Kidney capillary endothelial cell (primary cell): ENCODE measurements at regions not wholly inside any gene's neighbourhood (a gene's known extent, or its start where the extent isn't known, plus 50 kb on each side); places are given as distances from the start of the nearest gene placed in this dataset.
"Not testable (repeated sequence)": the region's sequence is repeated elsewhere in the genome, so short reads cannot be mapped to it uniquely, and the experiment has no call there.

Source experiments
- DNase-seq: peaks from one replicate; pipeline ENCODE4 v3.0.0-alpha.2; 2018; ENCODE audit warnings: low spot score

DNA sequence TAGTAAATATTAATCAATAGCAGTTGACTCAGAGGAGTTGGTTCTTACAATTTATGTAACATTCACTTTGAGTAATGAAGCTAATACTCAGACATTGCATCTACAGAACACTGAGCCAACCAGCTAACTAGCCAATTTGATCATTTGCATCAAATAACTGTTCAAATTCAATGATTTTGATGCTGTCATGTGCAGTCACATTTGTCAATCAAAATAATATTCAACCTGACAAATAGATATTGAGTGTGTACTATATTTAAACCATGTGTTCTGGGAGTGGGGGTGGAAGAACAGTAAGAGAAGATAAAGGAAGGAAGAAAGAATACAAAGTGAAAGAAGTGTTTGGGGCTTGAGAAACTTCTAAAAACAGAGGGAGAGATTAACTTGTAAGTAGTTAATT, 277.2 kb upstream of the ARHGEF26 start:
- DNase-seq: no peak

DNA sequence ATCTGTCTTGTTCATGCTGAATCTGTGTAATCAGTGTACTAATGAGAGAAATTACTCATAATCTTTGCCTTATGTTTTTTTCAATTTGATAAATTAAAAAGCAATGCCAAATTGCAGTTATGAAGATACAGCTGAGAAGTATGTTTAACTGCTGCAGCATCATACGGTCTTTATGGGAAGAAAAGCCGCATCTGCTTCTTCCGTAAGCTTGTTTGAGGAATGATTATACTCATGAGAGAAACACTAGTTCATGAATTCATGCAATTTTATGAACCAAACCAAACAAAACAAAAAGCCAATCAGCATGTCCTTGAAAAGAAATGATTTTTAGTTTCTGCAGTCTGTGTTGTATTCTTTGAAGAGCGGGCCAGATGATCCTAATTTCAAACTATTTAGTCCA, 275.9 kb upstream of the ARHGEF26 start:
- no peak for DNase-seq

DNA sequence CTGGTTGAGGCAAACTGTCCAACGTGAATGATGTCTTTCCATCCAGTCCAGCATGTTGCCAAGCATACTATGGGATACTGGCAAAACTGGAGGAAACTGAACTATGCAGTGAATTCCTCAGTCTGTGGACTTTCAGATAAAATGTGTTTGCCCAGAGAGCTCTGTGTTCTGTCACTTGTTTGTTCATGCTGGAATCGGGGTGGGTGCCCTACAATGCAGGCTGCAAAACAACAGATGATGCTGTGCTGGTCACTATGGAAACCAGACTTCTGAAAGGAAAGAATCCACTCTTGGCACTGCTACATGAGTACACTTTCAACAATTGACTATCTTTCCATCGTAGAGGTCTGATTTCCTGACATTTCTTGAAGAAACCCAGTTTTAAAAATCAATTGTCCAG, 272.5 kb upstream of the ARHGEF26 start:
- no peak for DNase-seq

DNA sequence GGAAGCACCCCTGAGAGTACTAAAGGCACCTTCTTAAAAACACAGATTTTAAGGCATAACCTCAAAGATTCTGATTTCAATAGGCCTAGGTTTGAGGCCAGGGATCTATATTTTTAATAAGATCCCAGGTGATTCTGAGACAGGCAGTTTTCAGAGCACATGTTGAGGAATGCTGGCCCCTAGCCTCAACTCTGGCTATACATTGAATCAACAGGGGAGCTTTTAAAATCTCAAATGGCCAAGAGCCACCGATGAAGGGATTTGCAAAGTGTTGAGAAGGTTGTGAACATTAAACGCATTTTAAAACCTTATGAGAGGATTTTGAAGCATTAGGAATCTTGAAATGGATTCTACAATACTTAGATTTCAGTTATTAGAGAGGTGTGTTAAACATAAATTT, 268.8 kb upstream of the ARHGEF26 start:
- DNase-seq: no peak

DNA sequence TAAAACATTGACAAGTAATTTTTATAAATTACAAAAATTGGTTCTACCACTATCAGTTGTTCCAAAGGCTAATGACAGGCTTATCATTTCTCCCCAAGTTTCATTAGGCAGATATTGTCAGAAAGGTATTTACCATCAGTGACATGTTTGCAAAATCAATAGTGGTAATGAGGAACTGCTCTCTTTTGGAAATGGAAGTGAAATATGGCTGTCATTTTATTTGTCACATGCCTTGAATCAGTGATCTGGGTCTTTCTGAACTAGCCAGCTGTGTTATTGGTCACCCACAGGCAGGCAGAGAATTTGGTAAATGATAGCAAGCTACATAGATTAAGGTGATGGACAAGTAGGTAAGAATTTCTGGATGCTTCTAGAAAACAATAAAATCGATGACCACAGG, 268.0 kb upstream of the ARHGEF26 start:
- DNase-seq: no peak

DNA sequence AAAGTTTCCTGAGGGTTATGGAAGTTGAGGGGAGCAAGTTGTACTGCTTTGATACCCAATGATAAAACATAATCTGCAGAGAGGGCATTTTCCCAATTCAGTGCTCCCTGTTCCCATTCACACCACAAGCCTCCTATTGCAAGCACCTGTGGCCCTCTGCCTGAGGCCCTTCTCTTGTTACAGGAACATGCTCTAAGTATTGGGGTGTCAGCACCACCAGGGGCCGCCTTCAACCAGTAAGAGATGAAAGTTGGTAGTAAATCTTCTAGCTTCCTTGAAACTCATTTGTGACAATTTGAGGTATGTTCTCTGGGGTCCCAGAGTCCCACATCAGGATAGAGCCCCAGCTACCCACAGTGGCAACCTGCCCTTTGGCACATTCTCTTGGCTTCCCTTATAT, 265.4 kb upstream of the ARHGEF26 start:
- no peak for DNase-seq

DNA sequence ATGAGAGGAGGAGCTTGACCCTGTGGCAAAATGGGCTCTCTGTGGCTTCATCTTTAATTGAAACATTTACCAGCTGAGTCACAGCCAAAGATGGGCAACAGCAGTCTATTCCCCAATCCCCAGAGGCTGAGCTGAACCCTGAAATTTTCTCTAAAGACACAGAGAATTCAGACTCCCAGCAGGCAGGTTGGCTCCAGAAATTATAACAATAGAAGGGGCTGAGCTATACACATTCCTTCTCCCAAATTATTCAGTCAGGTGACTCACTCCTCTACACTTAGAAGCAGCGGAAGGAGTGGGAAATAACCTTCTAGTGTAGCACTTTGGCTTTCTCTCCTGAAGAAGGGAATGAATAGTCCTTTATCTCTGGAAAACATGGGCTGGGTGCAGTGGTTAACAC, 264.3 kb upstream of the ARHGEF26 start:
- DNase-seq: no peak

DNA sequence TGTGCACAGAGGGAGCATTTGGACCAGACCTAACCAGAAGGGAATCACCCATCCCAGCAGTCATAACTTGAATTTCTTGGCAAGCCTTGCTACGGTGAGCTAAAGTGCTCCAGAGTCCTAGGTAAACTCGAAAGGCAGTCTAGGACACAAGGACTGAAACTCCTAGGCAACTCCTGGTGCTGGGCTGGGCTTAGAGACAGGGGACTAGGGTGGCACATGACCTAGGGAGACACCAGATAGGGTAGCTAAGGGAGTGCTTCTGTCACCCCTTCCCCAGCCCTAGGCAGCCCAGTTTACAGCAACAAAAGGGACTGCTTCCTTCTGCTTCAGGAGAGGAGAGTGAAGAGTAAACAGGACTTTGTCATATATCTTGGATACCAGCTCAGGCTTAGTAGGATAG, 256.4 kb upstream of the ARHGEF26 start:
- DNase-seq: no peak

DNA sequence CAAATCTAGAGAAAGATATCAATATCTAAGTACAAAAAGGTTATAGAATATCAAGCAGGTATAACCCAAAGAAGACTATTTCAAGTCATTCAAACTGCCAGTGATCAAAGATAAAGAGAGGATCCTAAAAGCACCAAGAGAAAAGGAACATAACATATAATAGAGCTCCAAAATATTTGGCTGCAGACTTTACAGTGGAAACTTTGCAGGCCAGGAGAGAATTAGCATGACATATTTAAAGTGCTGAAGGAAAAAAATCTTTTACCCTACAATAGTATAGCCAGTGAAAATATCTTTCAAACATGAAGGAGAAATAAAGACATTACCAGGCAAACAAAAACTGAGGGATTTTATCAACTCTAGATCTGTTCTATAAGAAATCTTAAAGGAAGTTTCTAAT, 254.3 kb upstream of the ARHGEF26 start:
- DNase-seq: no peak

DNA sequence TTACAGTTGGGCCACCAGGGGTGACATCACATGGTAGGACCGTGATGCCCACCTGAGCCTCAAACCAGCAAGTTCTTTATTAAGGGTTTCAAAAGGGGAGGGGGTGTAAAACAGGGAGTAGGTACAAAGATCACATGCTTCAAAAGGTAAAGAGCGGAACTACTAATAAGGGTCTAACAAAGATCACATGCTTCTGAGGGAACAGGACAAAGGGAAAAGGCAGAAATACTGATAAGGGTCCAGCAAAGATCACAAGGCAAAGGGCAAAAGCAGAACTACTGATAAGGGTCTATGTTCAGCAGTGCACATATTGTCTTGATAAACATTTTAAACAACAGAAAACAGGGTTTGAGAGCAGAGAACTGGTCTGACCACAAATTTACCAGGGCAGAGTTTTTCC, 246.8 kb upstream of the ARHGEF26 start:
- DNase-seq: not testable (repeated sequence)

DNA sequence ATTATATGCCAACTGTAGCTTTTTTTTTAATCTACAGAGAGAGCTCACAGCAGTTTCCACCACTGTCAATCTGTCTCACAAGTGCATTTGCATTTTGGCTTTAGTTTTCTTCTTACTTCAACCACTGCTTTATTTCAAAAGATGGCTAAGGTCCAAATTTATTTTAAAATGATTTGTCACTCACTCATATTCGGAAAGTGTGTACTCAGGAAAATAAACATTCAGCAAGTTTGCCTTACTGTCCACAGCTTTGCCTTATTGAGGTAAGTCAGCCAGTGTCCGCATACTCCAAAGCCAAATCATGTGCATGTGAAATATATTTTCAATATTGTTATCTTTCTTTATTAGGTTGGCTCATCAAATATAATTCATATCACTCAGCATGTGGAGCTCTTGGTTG, 240.7 kb upstream of the ARHGEF26 start:
- no peak for DNase-seq

DNA sequence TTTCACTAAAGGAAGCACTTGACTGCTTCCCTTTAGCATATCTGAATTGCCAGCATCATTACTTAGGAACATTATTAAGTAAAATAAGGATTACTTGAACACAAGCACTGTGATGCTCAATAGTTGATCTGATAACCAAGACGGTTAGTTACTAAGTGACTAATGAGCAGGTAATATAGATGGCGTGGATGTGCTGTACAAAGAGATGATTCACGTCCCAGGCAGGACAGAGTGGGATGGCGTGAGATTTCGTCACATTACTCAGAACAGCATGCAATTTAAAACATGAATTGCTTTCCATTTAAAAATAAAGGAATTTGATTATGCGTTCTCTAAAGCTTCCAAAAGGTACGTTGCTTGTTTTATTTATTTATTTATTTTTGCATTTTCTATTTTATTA, 240.0 kb upstream of the ARHGEF26 start:
- DNase-seq: no peak

DNA sequence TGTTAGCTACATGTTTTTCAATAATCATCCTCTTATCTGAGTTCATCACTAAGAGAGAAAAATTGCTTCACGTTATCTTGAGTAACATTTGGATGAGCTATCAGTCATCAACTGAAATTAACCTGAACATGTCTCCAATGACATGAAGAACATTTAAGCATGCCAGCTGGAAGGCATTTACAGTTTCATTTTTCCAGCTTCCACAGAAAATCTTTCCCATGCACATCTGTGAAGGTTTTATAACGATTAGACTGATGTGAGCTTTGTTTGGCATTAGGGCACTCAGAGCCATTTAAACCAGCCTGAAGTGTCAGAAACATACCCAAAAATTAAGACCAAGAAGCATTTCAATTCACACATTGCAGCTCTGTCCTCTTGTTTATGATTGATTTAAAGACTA, 235.8 kb upstream of the ARHGEF26 start:
- DNase-seq: no peak

DNA sequence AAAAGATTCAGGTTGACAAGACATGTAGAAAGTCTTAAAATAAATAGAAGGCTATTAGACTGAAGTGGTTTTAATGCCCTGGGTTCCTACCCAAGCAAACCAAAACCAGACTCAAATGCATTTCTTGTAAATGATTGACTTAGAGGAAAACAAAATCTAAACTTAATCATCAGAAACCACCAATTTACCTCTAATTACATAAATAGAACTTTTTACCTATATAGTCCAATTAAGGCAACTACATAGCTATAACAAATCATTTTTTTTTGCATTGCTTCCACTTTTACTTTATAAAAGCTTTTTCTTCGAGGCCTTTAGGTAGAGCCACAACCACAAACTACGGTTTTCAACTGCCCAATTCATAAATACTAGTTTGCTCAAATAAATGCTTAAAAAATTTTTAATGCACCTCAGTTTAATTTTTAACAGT, 231.3 kb upstream of the ARHGEF26 start:
- no peak for DNase-seq

DNA sequence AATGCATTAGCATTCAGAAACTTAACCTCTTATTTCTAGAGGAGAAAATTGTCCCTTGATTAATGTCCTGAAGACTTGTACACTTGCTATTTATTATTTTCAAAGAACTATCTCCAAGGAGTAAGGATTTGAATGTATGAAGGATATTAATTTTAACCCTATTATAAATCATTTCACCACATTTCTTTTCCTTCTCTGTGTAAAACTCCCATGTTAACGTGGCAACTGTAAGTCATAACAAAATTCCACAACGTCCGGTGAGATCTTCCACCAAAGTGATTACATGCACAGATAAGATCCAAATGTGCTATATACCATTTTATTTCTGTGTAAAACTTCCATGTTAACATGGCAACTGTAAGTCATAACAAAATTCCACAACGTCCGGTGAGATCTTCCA, 229.1 kb upstream of the ARHGEF26 start:
- DNase-seq: no peak

DNA sequence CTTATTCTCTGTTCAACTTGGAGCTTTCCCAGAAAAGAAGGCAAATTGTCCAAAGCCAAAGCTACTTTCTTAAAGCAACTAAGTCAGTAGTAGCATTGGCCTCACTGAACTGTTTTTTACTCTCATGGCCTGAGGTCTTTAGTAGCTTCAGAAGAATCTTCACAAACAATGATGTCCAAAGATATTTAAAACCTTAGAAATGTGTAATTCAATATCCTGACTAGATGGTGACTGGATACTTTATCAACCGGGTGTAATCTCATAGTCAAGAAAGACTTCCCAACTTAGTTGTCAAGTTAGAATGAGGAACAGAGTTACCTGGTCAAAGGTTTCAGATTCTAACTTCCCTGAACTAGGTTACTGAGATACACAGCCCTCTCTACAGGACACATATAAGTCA, 226.3 kb upstream of the ARHGEF26 start:
- DNase-seq: no peak

DNA sequence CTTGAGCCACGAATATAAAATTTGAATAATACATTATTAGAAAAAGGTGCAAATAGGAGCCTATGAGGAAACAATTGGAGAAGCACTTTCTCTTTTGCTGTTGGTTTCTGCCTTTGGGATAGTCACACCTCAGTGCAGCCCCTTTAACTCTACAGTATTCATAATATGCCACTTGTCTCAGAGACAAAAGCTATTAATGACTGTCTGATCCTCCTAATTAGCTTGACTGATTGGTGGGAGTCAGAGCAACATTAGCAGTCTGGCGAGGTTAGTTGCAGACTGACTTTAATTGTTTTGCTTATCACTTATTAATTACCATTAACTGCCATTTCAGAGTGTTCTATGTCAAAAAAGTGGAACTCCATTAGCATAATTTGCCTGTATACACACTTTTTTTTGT, 225.0 kb upstream of the ARHGEF26 start:
- DNase-seq: no peak

DNA sequence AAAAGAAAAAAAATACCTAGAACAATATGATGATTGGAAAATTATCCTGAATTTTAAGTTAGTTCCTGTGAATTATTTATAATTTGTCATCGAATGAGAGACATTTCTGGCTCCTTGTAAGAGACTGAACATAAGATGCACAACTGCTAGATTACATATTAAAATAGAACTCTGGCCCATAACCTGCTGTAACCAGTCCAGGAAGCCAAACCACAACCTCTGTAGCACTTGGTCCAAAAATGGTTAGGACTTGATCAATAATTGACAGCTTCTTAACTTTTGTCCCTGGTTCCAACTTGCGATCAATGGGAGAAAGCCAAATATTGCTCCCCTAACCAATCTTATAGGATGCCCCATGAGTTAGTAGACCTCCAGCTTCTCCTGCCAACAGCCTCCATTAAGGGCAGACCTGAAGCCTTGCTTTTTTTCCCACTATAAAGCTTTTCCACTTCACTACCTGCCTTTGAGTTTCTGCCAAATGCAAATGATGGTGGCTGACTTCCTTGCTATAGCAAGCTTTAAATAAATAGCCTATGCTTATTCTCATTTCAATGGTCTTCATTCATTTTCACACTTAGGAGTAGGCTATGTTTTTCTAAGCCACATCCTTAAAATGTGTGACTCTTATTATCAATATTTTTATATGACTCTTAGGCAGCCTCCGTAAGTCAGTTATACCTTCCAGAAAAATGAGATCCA, 224.0 kb upstream of the ARHGEF26 start:
- no peak for DNase-seq

DNA sequence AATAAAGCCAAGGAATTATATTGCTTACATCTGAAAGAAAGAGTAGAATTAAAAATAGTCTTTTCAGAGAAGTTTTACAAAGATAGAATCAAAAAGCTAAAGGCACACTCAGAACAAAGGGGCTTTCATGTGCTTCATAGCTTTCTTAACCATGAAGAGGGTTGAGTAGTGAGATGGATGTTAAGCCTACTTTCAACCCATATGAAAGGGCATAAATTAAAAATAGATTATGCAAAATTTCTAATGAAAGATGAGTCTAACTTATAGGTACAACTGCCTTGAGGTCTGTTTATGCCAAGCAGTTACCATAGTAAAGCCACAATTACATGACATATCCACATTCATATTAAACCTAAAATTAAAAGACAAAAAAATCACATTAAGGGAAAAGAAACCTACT, 223.3 kb upstream of the ARHGEF26 start:
- no peak for DNase-seq

DNA sequence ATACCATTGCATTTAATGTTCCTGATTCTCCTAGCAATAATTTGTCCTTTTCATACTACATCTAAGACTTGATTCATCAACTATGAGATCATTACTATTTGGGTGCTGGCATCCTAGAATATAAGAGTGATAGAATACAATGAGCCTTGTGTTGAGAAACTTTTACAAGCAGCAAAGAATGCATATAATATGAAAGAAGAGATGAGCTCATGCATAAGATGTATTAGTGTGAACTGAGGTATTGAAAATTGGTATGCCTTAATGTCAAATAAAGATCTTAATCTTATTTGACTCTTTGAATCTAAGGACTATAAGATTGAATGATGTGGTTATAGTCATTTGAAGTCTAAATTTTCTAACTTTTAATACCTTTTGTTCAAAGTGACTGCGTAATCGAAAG, 220.0 kb upstream of the ARHGEF26 start:
- DNase-seq: no peak

DNA sequence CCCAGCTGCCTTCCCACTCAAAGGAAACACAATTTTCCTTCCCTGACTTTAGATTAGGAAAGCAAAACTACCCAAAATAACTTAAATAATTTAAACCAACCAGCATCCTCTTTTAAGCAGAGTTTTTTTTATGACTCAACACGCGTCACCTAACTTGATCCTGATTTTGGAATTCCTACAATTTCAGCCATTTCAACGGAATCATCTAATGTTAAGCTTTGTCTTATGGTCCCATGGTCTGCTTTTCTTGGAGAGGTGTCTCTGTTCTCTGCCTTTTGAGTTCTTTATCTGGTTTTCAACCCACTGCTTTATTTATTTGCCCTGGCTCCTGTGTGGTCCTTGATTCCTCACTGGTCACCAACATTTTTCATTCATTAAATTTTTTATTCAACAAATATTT, 219.2 kb upstream of the ARHGEF26 start:
- no peak for DNase-seq

DNA sequence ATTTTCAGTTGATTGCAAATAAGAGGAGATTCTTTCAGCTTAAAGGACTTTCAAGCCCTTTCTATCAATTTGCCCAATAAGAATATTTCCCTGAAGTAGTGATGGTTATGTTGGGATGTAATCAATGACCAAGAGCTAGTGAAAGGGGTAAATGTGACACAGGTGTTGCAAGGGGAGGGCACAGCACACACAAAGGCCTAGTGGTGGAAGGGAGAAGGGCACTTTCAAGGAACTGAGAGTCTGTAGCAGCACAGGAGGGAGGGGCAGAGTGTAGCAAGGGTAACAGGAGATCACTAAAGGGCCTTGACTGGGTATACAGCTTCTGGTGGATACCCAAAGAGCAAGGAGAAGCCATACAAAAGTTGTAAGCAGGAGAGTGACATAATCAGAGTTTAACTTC, 217.8 kb upstream of the ARHGEF26 start:
- no peak for DNase-seq

DNA sequence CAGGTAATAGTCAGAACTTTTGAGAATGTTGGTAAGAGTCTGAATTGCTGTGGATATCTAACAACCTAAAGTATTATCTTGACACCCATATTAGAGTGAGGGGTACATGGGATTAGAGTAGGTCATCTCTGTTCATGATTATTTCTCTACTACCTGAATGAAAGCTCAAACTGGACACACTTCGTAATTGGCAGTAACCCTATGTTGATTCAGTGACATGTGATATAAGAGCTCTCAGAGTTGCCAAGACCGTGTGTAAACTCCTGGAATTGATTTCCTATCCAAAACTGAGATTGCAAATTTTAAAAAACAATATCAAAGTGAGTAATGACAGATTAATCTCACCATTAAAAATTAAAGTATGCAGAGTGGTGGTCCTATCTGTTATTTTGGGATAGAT, 214.8 kb upstream of the ARHGEF26 start:
- no peak for DNase-seq

DNA sequence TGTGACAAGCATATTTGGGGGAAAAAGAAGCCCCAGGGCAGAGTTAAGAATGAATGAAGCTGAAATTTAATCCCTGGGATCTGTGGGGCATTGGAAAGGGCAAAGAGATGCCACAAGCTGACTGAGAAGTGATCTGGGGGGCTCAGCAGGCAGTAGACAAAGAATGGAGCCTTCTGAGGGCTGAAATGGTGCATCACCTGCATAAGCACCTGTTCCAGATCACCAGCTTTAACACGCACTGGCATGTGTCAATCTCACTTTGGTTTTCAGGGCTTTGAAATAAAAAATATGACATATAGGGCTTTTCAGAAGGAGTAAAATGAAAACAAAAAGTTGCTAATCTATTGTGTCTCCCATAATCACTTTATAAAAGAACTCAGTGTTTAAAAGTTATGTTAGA, 210.8 kb upstream of the ARHGEF26 start:
- no peak for DNase-seq

DNA sequence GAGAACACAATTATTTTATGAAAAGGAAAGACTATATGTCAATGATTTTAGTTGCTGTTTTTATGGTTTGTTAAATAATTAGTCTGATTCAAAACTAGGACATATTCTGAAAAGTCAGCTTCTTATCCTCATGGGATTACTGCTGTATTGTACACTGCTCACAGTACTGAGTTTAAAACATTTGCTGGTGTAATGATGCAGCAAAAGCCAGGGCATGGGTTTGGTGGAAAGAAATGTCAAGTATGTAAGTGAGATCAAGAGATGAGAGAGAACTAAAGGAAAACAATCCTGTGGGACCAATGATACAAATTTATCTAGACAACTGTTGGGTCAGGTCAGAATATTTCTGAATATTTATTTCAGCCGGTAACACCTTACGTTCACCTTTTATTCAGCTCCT, 210.1 kb upstream of the ARHGEF26 start:
- no peak for DNase-seq
